ENCODE measurements at regions not wholly inside any gene's neighbourhood (a gene's known extent, or its start where the extent isn't known, plus 50 kb on each side); places are given as distances from the start of the nearest gene placed in this dataset.

- no peak overlapping the region for H2AFZ ChIP-seq (ENCODE audit: low read depth, low read length)
- no peak overlapping the region for H3K9ac ChIP-seq (ENCODE audit: low read length)
- no peaks in the 10 kb centered on the region for H3K9me3 ChIP-seq (ENCODE audit: insufficient read depth, low read length)
- H3K79me2 ChIP-seq (ENCODE audit: low read length), result no peaks in the 10 kb centered on the region
- TF ChIP-seq EZH2phosphoT487 (IDR thresholded peaks at IDR 0.05; ENCODE audit: low read depth), result no peak
- H4K20me1 ChIP-seq (ENCODE audit: insufficient read depth, low read length), result no peaks in the 10 kb centered on the region
- H3K4me1 ChIP-seq (ENCODE audit: low read length), result no peaks in the 10 kb centered on the region
- H3K36me3 ChIP-seq (replicated peaks; ENCODE audit: low read depth, low read length), result no peaks in the 10 kb centered on the region
- no peaks in the 10 kb centered on the region for H3K27me3 ChIP-seq (ENCODE audit: low read depth, low read length)
- no peak overlapping the region for H3K4me2 ChIP-seq (ENCODE audit: low read length)
- H3K4me3 ChIP-seq (ENCODE audit: low read length), result no peak overlapping the region
- no peak overlapping the region for H3K27ac ChIP-seq (ENCODE audit: low read length)
Measured at GRCh38 chr2:64345998-64346397, 108.0 kb upstream of the LGALSL start.

- Histone ChIP-seq H3K9me3 (ENCODE audit: insufficient read depth, low read length) (no peaks in the 10 kb centered on the region), H2AFZ (ENCODE audit: low read depth, low read length) (no peak overlapping the region), H3K79me2 (ENCODE audit: low read length) (no peaks in the 10 kb centered on the region), H3K9ac (ENCODE audit: low read length) (no peak overlapping the region), H3K4me1 (ENCODE audit: low read length) (no peaks in the 10 kb centered on the region), H3K36me3 (replicated peaks; ENCODE audit: low read depth, low read length) (no peaks in the 10 kb centered on the region), H4K20me1 (ENCODE audit: insufficient read depth, low read length) (no peaks in the 10 kb centered on the region), H3K4me2 (ENCODE audit: low read length) (no peak overlapping the region), H3K27me3 (ENCODE audit: low read depth, low read length) (no peaks in the 10 kb centered on the region), H3K27ac (ENCODE audit: low read length) (no peak overlapping the region), H3K4me3 (ENCODE audit: low read length) (no peak overlapping the region)
- no peak for TF ChIP-seq EZH2phosphoT487 (IDR thresholded peaks at IDR 0.05; ENCODE audit: low read depth)
- TF ChIP-seq, protein P1, sequence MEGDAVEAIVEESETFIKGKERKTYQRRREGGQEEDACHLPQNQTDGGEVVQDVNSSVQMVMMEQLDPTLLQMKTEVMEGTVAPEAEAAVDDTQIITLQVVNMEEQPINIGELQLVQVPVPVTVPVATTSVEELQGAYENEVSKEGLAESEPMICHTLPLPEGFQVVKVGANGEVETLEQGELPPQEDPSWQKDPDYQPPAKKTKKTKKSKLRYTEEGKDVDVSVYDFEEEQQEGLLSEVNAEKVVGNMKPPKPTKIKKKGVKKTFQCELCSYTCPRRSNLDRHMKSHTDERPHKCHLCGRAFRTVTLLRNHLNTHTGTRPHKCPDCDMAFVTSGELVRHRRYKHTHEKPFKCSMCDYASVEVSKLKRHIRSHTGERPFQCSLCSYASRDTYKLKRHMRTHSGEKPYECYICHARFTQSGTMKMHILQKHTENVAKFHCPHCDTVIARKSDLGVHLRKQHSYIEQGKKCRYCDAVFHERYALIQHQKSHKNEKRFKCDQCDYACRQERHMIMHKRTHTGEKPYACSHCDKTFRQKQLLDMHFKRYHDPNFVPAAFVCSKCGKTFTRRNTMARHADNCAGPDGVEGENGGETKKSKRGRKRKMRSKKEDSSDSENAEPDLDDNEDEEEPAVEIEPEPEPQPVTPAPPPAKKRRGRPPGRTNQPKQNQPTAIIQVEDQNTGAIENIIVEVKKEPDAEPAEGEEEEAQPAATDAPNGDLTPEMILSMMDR (IDR thresholded peaks at IDR 0.05; ENCODE audit: low read depth, low read length), result no peak
Measured at GRCh38 chr2:64348386-64349130, 105.4 kb upstream of the LGALSL start.

DNA sequence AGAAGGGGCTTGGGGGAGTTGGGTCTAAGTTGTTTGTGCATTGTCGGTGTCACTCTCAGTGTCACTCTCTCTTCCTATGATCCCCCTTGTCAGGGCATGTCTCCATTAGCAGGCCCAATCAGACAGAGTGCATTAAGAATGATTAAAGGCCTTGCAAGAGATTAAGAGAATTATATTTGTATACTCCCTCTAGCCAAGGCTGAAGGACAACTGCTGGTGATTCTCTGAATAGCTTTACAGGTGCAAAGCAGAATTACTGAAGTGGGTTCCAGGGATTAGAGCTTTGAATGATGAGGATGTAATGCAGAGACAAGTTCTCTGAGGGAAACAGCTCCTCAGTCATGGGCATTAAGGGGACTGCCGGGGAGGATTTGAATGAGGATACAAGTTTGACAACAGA is 104.8 kb upstream of the LGALSL start:
- no peak overlapping the region for H3K27ac ChIP-seq (ENCODE audit: low read length)
- TF ChIP-seq, protein P1 (IDR thresholded peaks at IDR 0.05; ENCODE audit: low read depth, low read length), result no peak
- no peak for TF ChIP-seq EZH2phosphoT487 (IDR thresholded peaks at IDR 0.05; ENCODE audit: low read depth)
- no peak overlapping the region for H3K4me3 ChIP-seq (ENCODE audit: low read length)
- H2AFZ ChIP-seq (ENCODE audit: low read depth, low read length), result no peak overlapping the region
- no peak overlapping the region for H3K4me2 ChIP-seq (ENCODE audit: low read length)
- no peaks in the 10 kb centered on the region for H4K20me1 ChIP-seq (ENCODE audit: insufficient read depth, low read length)
- H3K79me2 ChIP-seq (ENCODE audit: low read length), result no peaks in the 10 kb centered on the region
- no peaks in the 10 kb centered on the region for H3K36me3 ChIP-seq (replicated peaks; ENCODE audit: low read depth, low read length)
- H3K4me1 ChIP-seq (ENCODE audit: low read length), result no peaks in the 10 kb centered on the region
- no peaks in the 10 kb centered on the region for H3K9me3 ChIP-seq (ENCODE audit: insufficient read depth, low read length)
- no peak overlapping the region for H3K9ac ChIP-seq (ENCODE audit: low read length)
- no peaks in the 10 kb centered on the region for H3K27me3 ChIP-seq (ENCODE audit: low read depth, low read length)

DNA sequence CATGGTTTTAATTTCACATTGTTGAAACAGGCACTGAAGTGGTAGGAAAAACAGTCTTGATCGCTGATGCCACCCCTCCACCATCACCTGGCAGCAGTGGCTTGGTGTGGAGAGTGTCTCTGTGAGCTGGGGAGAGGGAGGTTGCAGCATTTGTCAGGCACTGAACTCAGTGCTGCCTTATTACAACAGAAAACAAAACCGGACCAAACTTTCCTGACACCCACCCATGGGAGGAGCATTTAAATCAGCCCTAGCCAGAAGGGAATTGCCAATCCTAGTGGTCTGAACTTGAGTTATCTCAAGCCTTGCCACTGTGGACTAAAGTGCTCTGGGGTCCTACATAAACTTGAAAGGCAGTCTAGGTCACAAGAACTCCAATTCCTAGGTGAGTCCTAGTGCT is 103.0 kb upstream of the LGALSL start:
- Histone ChIP-seq H4K20me1 (ENCODE audit: insufficient read depth, low read length) (no peaks in the 10 kb centered on the region), H3K36me3 (replicated peaks; ENCODE audit: low read depth, low read length) (no peaks in the 10 kb centered on the region), H3K4me3 (ENCODE audit: low read length) (no peak overlapping the region), H3K79me2 (ENCODE audit: low read length) (no peaks in the 10 kb centered on the region), H3K4me1 (ENCODE audit: low read length) (no peaks in the 10 kb centered on the region), H3K9ac (ENCODE audit: low read length) (no peak overlapping the region), H3K27ac (ENCODE audit: low read length) (no peak overlapping the region), H3K9me3 (ENCODE audit: insufficient read depth, low read length) (no peaks in the 10 kb centered on the region), H2AFZ (ENCODE audit: low read depth, low read length) (no peak overlapping the region), H3K27me3 (ENCODE audit: low read depth, low read length) (peaks cover 6% of the 10 kb centered on the region; the same call in 1 of the 2 replicates), H3K4me2 (ENCODE audit: low read length) (no peak overlapping the region)
- TF ChIP-seq, protein P1 (IDR thresholded peaks at IDR 0.05; ENCODE audit: low read depth, low read length), result no peak
- TF ChIP-seq EZH2phosphoT487 (IDR thresholded peaks at IDR 0.05; ENCODE audit: low read depth), result no peak

Measured in OCI-LY3 (cell line).